Lower leg skin (tissue), 3 donors: ENCODE measurements at regions not wholly inside any gene's neighbourhood (a gene's known extent, or its start where the extent isn't known, plus 50 kb on each side); places are given as distances from the start of the nearest gene placed in this dataset.

ENCODE experiments used
- CTCF ChIP-seq, 3 donors: fragments of 450-650 bp; IDR thresholded peaks; one replicate each; pipeline ENCODE4 v1.5.1; 2016; ENCODE audit warnings: antibody characterized with exemption in 3 of 3, mild to moderate bottlenecking in 3 of 3, moderate library complexity in 2 of 3
- POLR2A ChIP-seq, 2 donors: fragments of 450-650 bp; IDR thresholded peaks; one replicate each; pipeline ENCODE4 v1.6.1; 2016 to 2017; ENCODE audit warnings: antibody characterized with exemption in 2 of 2, mild to moderate bottlenecking in 1 of 2, moderate library complexity in 1 of 2

- TF ChIP-seq CTCF (IDR thresholded peaks at IDR 0.05) (no peak), POLR2A (IDR thresholded peaks at IDR 0.05) (no peak)
Observed at GRCh38 chr1:195335541-195335940, 1272.7 kb downstream of the KCNT2 start.
